ENCODE measurements at regions not wholly inside any gene's neighbourhood (a gene's known extent, or its start where the extent isn't known, plus 50 kb on each side); places are given as distances from the start of the nearest gene placed in this dataset.

DNA sequence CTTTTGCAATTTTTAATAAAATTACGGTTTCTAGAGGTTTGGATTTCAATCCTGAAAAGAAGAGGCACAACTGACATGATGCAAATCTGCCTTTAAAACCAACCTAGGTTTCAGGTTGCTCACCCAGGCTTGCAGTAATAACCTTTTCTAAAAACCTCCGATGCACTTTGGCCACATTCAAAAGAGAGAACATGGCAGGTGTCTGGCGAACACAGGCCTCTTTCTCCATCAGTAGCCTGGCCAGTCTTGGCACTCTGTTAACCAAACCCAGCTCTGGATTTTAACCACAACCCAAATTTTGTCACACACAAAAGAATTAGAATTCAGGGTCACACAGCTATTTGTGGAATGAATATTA lies 55.8 kb upstream of the MAFB start (continued):
- TF ChIP-seq, protein P1, sequence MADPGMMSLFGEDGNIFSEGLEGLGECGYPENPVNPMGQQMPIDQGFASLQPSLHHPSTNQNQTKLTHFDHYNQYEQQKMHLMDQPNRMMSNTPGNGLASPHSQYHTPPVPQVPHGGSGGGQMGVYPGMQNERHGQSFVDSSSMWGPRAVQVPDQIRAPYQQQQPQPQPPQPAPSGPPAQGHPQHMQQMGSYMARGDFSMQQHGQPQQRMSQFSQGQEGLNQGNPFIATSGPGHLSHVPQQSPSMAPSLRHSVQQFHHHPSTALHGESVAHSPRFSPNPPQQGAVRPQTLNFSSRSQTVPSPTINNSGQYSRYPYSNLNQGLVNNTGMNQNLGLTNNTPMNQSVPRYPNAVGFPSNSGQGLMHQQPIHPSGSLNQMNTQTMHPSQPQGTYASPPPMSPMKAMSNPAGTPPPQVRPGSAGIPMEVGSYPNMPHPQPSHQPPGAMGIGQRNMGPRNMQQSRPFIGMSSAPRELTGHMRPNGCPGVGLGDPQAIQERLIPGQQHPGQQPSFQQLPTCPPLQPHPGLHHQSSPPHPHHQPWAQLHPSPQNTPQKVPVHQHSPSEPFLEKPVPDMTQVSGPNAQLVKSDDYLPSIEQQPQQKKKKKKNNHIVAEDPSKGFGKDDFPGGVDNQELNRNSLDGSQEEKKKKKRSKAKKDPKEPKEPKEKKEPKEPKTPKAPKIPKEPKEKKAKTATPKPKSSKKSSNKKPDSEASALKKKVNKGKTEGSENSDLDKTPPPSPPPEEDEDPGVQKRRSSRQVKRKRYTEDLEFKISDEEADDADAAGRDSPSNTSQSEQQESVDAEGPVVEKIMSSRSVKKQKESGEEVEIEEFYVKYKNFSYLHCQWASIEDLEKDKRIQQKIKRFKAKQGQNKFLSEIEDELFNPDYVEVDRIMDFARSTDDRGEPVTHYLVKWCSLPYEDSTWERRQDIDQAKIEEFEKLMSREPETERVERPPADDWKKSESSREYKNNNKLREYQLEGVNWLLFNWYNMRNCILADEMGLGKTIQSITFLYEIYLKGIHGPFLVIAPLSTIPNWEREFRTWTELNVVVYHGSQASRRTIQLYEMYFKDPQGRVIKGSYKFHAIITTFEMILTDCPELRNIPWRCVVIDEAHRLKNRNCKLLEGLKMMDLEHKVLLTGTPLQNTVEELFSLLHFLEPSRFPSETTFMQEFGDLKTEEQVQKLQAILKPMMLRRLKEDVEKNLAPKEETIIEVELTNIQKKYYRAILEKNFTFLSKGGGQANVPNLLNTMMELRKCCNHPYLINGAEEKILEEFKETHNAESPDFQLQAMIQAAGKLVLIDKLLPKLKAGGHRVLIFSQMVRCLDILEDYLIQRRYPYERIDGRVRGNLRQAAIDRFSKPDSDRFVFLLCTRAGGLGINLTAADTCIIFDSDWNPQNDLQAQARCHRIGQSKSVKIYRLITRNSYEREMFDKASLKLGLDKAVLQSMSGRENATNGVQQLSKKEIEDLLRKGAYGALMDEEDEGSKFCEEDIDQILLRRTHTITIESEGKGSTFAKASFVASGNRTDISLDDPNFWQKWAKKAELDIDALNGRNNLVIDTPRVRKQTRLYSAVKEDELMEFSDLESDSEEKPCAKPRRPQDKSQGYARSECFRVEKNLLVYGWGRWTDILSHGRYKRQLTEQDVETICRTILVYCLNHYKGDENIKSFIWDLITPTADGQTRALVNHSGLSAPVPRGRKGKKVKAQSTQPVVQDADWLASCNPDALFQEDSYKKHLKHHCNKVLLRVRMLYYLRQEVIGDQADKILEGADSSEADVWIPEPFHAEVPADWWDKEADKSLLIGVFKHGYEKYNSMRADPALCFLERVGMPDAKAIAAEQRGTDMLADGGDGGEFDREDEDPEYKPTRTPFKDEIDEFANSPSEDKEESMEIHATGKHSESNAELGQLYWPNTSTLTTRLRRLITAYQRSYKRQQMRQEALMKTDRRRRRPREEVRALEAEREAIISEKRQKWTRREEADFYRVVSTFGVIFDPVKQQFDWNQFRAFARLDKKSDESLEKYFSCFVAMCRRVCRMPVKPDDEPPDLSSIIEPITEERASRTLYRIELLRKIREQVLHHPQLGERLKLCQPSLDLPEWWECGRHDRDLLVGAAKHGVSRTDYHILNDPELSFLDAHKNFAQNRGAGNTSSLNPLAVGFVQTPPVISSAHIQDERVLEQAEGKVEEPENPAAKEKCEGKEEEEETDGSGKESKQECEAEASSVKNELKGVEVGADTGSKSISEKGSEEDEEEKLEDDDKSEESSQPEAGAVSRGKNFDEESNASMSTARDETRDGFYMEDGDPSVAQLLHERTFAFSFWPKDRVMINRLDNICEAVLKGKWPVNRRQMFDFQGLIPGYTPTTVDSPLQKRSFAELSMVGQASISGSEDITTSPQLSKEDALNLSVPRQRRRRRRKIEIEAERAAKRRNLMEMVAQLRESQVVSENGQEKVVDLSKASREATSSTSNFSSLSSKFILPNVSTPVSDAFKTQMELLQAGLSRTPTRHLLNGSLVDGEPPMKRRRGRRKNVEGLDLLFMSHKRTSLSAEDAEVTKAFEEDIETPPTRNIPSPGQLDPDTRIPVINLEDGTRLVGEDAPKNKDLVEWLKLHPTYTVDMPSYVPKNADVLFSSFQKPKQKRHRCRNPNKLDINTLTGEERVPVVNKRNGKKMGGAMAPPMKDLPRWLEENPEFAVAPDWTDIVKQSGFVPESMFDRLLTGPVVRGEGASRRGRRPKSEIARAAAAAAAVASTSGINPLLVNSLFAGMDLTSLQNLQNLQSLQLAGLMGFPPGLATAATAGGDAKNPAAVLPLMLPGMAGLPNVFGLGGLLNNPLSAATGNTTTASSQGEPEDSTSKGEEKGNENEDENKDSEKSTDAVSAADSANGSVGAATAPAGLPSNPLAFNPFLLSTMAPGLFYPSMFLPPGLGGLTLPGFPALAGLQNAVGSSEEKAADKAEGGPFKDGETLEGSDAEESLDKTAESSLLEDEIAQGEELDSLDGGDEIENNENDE (IDR thresholded peaks at IDR 0.05; ENCODE audit: low read depth, low read length), result no peak
- TF ChIP-seq, protein P2, sequence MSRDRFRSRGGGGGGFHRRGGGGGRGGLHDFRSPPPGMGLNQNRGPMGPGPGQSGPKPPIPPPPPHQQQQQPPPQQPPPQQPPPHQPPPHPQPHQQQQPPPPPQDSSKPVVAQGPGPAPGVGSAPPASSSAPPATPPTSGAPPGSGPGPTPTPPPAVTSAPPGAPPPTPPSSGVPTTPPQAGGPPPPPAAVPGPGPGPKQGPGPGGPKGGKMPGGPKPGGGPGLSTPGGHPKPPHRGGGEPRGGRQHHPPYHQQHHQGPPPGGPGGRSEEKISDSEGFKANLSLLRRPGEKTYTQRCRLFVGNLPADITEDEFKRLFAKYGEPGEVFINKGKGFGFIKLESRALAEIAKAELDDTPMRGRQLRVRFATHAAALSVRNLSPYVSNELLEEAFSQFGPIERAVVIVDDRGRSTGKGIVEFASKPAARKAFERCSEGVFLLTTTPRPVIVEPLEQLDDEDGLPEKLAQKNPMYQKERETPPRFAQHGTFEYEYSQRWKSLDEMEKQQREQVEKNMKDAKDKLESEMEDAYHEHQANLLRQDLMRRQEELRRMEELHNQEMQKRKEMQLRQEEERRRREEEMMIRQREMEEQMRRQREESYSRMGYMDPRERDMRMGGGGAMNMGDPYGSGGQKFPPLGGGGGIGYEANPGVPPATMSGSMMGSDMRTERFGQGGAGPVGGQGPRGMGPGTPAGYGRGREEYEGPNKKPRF (IDR thresholded peaks at IDR 0.05; ENCODE audit: low read depth, low read length), result no peak
- TF ChIP-seq RCOR1 (IDR thresholded peaks at IDR 0.05; ENCODE audit: borderline replicate concordance in 1 of 2, low read depth in 2 of 2, low read length in 2 of 2) (no peak), NR1H2 (CRISPR knock-in tag; IDR thresholded peaks at IDR 0.05) (no peak), KLF1 (tag; IDR thresholded peaks at IDR 0.05) (no peak), GABPA (tag; conservative IDR thresholded peaks at IDR 0.05; ENCODE audit: low read depth) (no peak), ZNF436 (CRISPR knock-in tag; IDR thresholded peaks at IDR 0.05) (no peak), ILK (tag; IDR thresholded peaks at IDR 0.05; ENCODE audit: borderline replicate concordance, low read depth) (no peak), ZKSCAN3 (CRISPR knock-in tag; IDR thresholded peaks at IDR 0.05) (no peak), GATAD2A (IDR thresholded peaks at IDR 0.05) (no peak)

All from K562 (cell line).